ENCODE measurements at regions not wholly inside any gene's neighbourhood (a gene's known extent, or its start where the extent isn't known, plus 50 kb on each side); places are given as distances from the start of the nearest gene placed in this dataset.
A peak's percentile ranks its signal among the peaks of the same experiment; 100 is the strongest.

GRCh38 chr13:89686171-89686570, 1661.3 kb upstream of the MIR17HG start:
- no peak for DNase-seq
- no peaks in the 10 kb centered on the region for H3K36me3 ChIP-seq
- intact Hi-C loops (cut with DNase I): no loop called here
- TF ChIP-seq, protein P1, sequence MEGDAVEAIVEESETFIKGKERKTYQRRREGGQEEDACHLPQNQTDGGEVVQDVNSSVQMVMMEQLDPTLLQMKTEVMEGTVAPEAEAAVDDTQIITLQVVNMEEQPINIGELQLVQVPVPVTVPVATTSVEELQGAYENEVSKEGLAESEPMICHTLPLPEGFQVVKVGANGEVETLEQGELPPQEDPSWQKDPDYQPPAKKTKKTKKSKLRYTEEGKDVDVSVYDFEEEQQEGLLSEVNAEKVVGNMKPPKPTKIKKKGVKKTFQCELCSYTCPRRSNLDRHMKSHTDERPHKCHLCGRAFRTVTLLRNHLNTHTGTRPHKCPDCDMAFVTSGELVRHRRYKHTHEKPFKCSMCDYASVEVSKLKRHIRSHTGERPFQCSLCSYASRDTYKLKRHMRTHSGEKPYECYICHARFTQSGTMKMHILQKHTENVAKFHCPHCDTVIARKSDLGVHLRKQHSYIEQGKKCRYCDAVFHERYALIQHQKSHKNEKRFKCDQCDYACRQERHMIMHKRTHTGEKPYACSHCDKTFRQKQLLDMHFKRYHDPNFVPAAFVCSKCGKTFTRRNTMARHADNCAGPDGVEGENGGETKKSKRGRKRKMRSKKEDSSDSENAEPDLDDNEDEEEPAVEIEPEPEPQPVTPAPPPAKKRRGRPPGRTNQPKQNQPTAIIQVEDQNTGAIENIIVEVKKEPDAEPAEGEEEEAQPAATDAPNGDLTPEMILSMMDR (IDR thresholded peaks at IDR 0.05): no peak
- TF ChIP-seq POLR2A (IDR thresholded peaks at IDR 0.05): no peak
- H3K9me3 ChIP-seq: no peaks in the 10 kb centered on the region
- H3K27ac ChIP-seq: no peak overlapping the region
- H3K4me3 ChIP-seq (replicated peaks in 1 of 3): no peak overlapping the region
- WGBS, 2 donors: 88 to 93% methylated on average over 5 of the region's 5 CpGs
- no peaks in the 10 kb centered on the region for H3K4me1 ChIP-seq
- no peaks in the 10 kb centered on the region for H3K27me3 ChIP-seq

GRCh38 chr13:89687066-89687465, 1660.4 kb upstream of the MIR17HG start:
- DNase-seq: no peak
- Histone ChIP-seq H3K4me1 (no peaks in the 10 kb centered on the region), H3K27ac (no peak overlapping the region), H3K36me3 (no peaks in the 10 kb centered on the region), H3K9me3 (no peaks in the 10 kb centered on the region), H3K4me3 (replicated peaks in 1 of 3) (no peak overlapping the region), H3K27me3 (no peaks in the 10 kb centered on the region)
- intact Hi-C loops (cut with DNase I): no loop called here
- TF ChIP-seq, protein P1 (IDR thresholded peaks at IDR 0.05): no peak
- no peak for TF ChIP-seq POLR2A (IDR thresholded peaks at IDR 0.05)
- WGBS, 2 donors: 78 to 81% methylated on average over 5 of the region's 5 CpGs

DNA sequence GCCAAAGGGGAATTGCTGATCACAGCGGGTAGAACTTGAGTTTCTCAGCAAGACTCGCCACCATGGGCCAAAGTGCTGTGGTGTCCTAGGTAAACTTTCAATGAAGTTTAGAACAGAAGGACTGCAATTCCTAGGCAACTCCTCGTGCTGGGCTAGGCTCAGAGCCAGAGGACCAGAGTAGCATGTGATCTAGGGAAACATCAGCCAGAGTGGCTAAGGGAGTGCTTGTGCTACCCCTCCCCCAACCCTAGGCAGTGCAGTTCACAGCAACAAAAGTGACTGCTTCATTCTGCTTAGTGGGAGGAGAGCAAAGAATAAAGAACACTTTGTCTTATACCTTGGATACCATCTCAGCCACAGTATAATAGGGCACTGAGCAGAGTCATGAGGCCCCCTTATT, 1658.6 kb upstream of the MIR17HG start:
- no peaks in the 10 kb centered on the region for H3K9me3 ChIP-seq
- no peak overlapping the region for H3K27ac ChIP-seq
- intact Hi-C loops (cut with DNase I): no loop called here
- H3K4me3 ChIP-seq (replicated peaks in 1 of 3): no peak overlapping the region
- no peaks in the 10 kb centered on the region for H3K36me3 ChIP-seq
- H3K27me3 ChIP-seq: no peaks in the 10 kb centered on the region
- DNase-seq: peak; percentile 61 to 72
- no peak for TF ChIP-seq POLR2A (IDR thresholded peaks at IDR 0.05)
- TF ChIP-seq, protein P1 (IDR thresholded peaks at IDR 0.05): no peak
- no peaks in the 10 kb centered on the region for H3K4me1 ChIP-seq
- 58 to 59% methylated on average over 3 of the region's 3 CpGs for WGBS, 2 donors

DNA sequence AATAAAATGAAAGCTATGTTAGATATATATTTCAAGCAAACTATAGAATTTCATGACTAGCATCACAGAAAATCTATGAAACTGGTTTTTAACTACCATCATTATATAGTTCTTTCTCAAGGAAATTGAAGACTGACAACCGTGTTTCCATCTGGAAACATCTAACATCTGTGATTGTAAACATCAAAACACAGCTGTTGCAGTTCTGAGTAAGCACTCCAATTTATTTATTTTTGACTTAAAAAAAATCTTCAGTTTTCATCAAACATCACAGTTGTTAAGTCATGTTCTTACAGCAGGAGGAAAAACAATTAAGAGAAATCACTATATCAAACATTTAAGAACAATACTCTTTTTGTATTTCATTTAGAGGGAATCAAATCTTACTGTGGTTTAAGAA, 1653.0 kb upstream of the MIR17HG start:
- Histone ChIP-seq H3K36me3 (no peaks in the 10 kb centered on the region), H3K27ac (no peak overlapping the region), H3K27me3 (no peaks in the 10 kb centered on the region), H3K4me1 (no peaks in the 10 kb centered on the region), H3K9me3 (no peaks in the 10 kb centered on the region), H3K4me3 (replicated peaks in 1 of 3) (no peak overlapping the region)
- no peak for TF ChIP-seq POLR2A (IDR thresholded peaks at IDR 0.05)
- TF ChIP-seq, protein P1 (IDR thresholded peaks at IDR 0.05): no peak
- WGBS, 2 donors: 80 to 93% methylated on average over 1 of the region's 1 CpG
- intact Hi-C loops (cut with DNase I): no loop called here
- DNase-seq: no peak

- DNase-seq: peak; percentile 31 to 49
- no peak for TF ChIP-seq POLR2A (IDR thresholded peaks at IDR 0.05)
- TF ChIP-seq, protein P1 (IDR thresholded peaks at IDR 0.05): peak; percentile 46 to 87 (median 78)
- Histone ChIP-seq H3K27me3 (no peaks in the 10 kb centered on the region), H3K9me3 (no peaks in the 10 kb centered on the region), H3K27ac (no peak overlapping the region), H3K4me3 (replicated peaks in 1 of 3) (no peak overlapping the region), H3K4me1 (no peaks in the 10 kb centered on the region), H3K36me3 (no peaks in the 10 kb centered on the region)
- WGBS, 2 donors: 3 to 13% methylated on average over 4 of the region's 4 CpGs
- intact Hi-C loops (cut with DNase I): no loop called here
These were observed 1651.9 kb upstream of the MIR17HG start for GRCh38 chr13:89695343-89696257.

All from thyroid gland (tissue), 4 donors.